C4-2B (cell line): ENCODE measurements at regions not wholly inside any gene's neighbourhood (a gene's known extent, or its start where the extent isn't known, plus 50 kb on each side); places are given as distances from the start of the nearest gene placed in this dataset.

ENCODE experiments used
- CTCF ChIP-seq: fragments of 450-650 bp; conservative IDR thresholded peaks from 2 replicates; pipeline ENCODE4 v1.5.1; 2017; ENCODE audit warnings: mild to moderate bottlenecking
- ZFX ChIP-seq: fragments of 450-650 bp; IDR thresholded peaks from 2 replicates; pipeline ENCODE4 v1.6.1; 2017

GRCh38 chr4:84412062-84412461 lies 87.0 kb downstream of the NKX6-1 start:
- no peak for TF ChIP-seq CTCF
- TF ChIP-seq ZFX = no peak
